Sciatic nerve (tissue), 2 donors: ENCODE measurements at regions not wholly inside any gene's neighbourhood (a gene's known extent, or its start where the extent isn't known, plus 50 kb on each side); places are given as distances from the start of the nearest gene placed in this dataset.
"Not testable (repeated sequence)": the region's sequence is repeated elsewhere in the genome, so short reads cannot be mapped to it uniquely, and the experiment has no call there.

Source experiments
- ATAC-seq: fragments of 200-7000 bp; cut with Tn5 transposase; one replicate; pipeline ENCODE4 v1.9.1; 2020; ENCODE audit warnings: mild to moderate bottlenecking, moderate library complexity
- DNase-seq: peaks from one replicate; pipeline ENCODE4 v3.0.0-alpha.2; 2020; ENCODE audit warnings: low spot score
- intact Hi-C: fragments of 100-400 bp; cut with DNase I; formaldehyde crosslinking; loops from one replicate; pipeline ENCODE4 v1.14.2; 2022
- donor health status: DM: no; HTN: no; CAD: no.
- donor health status: DM: no; HTN: no; CAD: no.

DNA sequence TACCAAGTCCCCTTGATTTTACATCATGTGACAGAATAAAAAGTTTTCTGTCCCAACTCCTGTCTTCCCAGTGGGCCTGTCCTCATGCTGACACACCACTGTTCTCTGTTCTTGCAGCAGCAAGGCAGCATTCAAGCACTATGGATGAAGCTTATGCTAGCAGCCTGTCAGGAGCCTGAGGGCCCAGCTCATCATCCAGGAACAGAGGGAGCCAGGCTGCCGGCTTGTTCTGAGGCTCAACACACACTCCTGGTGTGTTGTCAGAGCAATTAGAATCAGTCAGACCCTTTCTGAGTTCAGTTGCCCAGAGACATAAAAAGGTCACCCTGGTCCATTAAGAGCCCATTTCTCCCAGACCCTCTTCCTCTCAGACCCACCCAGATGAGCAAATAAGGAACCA lies 282.9 kb downstream of the SEC16B start:
- intact Hi-C loops = no loop called here
- DNase-seq (no peak), ATAC-seq (no peak)

DNA sequence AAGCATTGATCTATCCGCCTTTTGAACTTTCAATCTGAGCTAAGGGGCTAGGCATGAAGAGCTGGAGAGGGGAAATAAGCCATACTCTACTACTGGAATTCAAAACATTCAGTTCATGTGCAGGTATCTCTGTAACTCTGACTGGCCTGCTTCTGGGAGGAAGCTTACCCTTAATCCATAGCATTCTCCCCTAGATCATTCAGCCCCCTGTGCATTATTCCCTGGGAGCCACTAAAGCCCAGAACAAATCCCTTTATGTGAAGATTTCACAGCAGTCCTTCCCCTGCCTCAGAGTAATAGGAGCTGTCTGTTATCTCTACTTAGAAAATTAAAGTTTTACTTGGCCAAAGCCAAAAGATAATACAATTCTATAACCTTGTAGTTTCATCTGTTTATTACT lies 300.7 kb downstream of the SEC16B start:
- ATAC-seq (no peak), DNase-seq (no peak)
- intact Hi-C loops = no loop called here

GRCh38 chr1:177665935-177666334 lies 303.9 kb downstream of the SEC16B start:
- intact Hi-C loops = no loop called here
- no peak for ATAC-seq

GRCh38 chr1:177664742-177665141 lies 305.1 kb downstream of the SEC16B start:
- ATAC-seq, intact Hi-C loops, DNase-seq: not testable (repeated sequence)

More at GRCh38 chr1:177665935-177666334, 303.9 kb downstream of the SEC16B start:
- DNase-seq = no peak

GRCh38 chr1:177660188-177660587 lies 309.7 kb downstream of the SEC16B start:
- intact Hi-C loops = no loop called here
- no peak for DNase-seq
- no peak for ATAC-seq

GRCh38 chr1:177659281-177659680 lies 310.6 kb downstream of the SEC16B start:
- ATAC-seq (no peak), DNase-seq (no peak)
- intact Hi-C loops = no loop called here

GRCh38 chr1:177656598-177656997 lies 313.3 kb downstream of the SEC16B start:
- no peak for ATAC-seq
- DNase-seq = no peak
- intact Hi-C loops = no loop called here

- no peak for DNase-seq
- no peak for ATAC-seq
- intact Hi-C loops = no loop called here
Observed at GRCh38 chr1:177650947-177651346, 318.9 kb downstream of the SEC16B start.

DNA sequence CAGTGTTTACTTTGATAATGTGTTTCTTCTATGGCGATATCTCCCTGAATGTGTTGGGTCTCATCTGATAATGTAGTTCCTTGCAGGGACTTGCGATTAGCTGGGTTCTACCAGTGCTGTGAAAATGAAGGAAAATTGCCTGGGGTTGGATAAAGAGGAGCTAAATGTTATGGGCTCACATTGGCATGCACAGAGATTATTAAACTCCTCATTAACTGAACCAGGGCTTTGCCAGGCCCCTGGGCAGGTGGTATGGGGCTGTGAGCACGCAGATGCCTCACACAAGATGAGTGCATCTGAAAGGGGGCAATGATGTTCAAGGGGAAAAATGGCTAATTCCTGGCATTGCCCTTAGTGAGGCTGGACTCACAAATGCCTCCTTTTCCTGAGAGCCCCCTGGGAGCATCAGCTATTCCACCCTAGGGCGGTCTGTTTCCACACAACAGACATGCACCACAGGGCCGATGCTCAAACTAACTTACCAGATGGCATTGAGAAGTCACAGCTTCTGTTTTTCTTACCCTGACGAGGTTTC lies 321.1 kb downstream of the SEC16B start:
- DNase-seq (no peak), ATAC-seq (no peak)
- intact Hi-C loops = no loop called here

DNA sequence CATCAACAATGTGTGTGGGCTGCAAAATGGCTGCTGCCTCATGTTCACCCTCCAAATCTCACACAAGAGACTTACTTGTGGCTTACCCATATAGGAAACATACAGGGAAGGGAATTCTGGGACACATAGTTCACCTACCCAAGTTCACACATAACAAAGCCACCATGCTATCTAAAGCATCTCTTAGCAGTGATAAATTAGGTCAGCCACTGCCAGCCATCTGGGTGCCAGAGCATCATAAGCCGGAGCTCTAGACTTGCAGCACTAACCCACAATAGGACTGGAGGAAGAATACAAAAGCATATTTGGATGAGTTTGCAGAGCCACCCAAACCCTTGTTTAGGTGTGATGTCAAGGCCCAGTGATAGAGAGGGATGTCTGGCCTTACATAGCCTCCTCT lies 321.7 kb downstream of the SEC16B start:
- DNase-seq = no peak
- intact Hi-C loops = no loop called here
- no peak for ATAC-seq

DNA sequence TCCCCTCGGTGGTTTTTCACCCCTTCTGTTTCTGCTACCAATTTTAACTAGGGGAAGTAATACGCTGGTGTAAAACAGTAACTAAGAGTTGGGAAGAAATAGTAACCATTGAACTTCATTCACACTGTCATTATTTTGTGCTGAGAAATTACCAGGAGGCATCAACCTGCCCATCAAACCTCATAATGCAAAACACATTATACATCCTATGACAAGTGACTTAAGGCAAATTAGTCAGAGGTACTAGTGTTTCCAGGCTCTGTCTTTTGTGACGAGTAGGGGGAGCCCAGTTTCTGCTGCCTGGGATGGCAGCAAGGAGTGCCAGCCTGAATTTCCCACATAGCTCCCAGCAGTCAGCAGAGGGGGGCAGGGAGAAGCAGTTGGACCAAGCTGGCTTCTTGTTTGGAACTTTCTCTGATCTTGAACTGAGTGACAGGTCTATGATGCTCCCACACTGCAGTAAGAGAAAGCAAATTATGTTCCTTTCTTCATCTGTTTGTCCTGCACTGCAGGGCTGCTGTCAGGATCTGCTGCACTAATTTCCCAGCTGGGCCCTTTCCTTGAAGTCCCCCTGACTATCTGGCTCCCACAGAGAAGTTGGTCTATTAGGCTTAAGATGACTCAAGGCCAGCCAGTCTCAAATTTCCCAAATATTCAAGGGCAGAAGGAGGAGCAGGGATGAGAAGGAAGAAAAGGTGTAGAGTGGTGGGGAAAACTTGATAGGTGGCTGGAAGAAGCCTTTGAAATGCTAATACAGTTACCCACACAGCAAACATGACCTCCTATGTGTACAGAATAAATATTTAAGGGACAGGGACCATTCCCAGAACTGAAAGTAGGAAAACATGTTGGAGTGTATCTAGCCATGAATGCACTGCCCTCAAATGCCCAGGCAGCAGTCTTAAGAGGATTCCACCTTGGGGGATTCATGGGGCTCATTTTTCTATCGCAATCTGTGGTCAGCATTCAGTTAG lies 322.8 kb downstream of the SEC16B start:
- ATAC-seq (no peak), DNase-seq (no peak)
- intact Hi-C loops = no loop called here

DNA sequence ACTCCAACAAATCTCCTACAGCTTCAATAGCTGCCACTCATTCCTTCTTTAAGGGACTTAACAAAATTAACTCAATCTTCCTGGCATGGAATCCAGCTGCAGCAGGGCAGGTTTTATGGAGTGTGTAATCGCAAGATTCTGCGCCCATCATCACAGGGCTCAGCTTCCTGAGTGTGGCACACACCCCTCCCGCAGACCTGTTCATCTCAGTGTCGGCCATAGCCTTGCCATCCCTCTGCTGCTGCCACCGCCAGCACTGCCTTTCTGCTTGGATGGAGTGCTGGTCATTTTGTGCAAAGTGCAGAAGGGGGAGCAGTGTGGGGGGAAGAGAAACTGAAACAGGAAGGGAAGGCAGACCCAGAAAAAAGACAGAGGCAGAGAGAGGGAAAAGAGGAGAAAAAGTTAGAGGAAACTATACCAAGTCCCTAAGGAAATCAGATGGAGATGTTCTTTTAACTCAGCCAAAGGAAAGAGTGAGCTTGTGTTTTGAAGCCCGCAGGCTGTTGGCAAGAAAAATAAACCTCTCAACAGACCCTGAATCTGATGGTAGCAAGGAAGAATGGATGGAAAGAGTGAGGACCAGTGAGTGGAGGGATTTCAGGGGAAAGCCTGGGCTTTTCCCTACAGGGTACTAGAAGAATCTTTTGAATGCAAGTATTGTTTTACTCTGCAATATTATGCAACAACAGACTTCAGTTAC lies 324.2 kb downstream of the SEC16B start:
- ATAC-seq (peak; percentile 48), DNase-seq (no peak)
- intact Hi-C loops = no loop called here

DNA sequence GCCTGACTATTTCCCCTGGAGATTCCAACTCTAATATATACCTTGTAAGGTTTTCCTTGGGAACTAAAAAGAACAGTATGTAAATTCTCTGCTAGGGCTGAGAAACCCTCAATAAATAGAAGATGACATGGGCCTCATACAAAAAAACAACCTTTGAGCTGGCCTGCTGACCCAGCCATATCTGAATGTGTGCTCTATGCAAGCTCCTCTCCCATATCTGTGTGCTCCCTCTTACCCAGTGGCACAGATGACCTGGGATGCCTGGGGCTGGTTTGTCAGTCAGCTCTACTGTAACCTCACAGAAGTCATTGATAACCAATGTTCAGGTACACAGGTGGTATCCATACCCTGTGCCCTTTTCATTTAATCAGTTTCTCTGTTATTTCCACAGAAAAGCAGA lies 329.2 kb downstream of the SEC16B start:
- intact Hi-C loops = no loop called here

DNA sequence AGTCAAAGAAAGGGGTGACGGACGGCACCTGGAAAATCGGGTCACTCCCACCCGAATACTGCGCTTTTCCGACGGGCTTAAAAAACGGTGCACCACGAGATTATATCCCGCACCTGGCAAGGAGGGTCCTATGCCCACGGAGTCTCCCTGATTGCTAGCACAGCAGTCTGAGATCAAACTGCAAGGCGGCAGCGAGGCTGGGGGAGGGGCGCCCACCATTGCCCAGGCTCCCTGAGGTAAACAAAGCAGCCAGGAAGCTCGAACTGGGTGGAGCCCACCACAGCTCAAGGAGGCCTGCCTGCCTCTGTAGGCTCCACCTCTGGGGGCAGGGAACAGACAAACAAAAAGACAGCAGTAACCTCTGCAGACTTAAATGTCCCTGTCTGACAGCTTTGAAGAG lies 335.7 kb downstream of the SEC16B start:
- ATAC-seq, DNase-seq, intact Hi-C loops: not testable (repeated sequence)

More for the DNA sequence above, 329.2 kb downstream of the SEC16B start:
- no peak for DNase-seq
- no peak for ATAC-seq

- intact Hi-C loops = no loop called here
- peak; percentile 89 for ATAC-seq
- no peak for DNase-seq
Observed at GRCh38 chr1:177632923-177633615, 336.8 kb downstream of the SEC16B start.

DNA sequence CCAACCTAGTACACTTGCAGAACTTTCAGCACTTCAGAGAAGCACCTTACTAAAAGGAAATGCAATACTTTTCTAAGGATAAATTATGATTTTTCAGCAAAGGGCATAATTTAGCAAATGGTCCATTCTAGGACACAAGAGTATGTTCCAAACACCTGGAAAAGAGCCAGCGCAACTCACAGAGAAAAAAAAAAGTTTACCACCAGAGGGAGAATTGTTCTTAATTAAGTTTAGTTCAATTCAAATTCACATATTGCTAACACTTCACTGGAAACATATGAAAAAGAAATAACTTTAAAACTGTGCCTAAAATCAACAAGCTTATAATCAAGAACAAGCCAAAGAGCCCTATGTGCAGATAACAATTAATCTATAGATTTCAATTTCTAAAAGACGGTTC lies 338.1 kb downstream of the SEC16B start:
- DNase-seq = no peak
- intact Hi-C loops = no loop called here
- ATAC-seq = no peak

DNA sequence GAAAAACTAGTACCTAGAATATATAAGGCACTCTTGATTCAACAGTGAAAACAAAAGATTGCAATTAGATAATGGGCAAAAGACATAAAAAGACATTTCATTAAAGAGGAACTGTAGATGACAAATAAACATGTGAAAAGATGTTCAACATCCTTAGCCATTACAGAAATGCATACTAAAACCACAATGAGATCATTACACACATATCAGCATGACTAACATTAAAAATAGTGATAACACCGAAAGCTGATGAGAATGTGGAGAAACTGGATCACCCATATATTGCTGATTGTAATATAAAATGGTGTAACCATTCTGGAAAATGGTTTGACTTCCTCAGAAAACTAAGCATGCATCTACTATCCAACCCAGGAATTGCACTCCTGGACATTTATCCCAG lies 340.3 kb downstream of the SEC16B start:
- ATAC-seq = no peak
- intact Hi-C loops = no loop called here
- no peak for DNase-seq

- ATAC-seq (no peak), DNase-seq (no peak)
- intact Hi-C loops = no loop called here
Observed at GRCh38 chr1:177627148-177627910, 342.5 kb downstream of the SEC16B start.
